GM19397 (cell line): ENCODE measurements at regions not wholly inside any gene's neighbourhood (a gene's known extent, or its start where the extent isn't known, plus 50 kb on each side); places are given as distances from the start of the nearest gene placed in this dataset.
"Not testable (repeated sequence)": the region's sequence is repeated elsewhere in the genome, so short reads cannot be mapped to it uniquely, and the experiment has no call there.

Source experiments
- ATAC-seq: cut with Tn5 transposase; IDR thresholded peaks from one replicate; pipeline ENCODE4 v1.9.1; 2021; ENCODE audit warnings: mild to moderate bottlenecking, moderate library complexity; ENCODE audit not compliant: unreplicated experiment

DNA sequence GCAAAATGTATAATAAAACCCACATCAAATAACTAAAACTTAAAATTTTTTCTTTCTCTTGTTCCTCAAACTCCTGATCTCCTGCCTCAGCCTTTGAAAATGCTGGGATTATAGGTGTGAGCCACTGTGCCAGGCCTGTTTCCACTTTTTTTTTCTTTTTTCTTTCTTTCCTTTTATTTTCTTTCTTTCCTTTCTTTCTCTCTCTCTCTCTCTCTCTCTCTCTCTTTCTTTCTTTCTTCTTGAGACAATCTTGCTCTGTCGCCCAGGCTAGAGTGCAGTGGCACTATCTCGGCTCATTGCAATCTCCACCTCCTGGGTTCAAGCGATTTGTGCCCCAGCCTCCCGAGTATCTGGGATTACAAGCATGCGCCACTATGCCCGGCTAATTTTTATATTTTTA, 164.6 kb downstream of the OR2B2 start:
- ATAC-seq = no peak

DNA sequence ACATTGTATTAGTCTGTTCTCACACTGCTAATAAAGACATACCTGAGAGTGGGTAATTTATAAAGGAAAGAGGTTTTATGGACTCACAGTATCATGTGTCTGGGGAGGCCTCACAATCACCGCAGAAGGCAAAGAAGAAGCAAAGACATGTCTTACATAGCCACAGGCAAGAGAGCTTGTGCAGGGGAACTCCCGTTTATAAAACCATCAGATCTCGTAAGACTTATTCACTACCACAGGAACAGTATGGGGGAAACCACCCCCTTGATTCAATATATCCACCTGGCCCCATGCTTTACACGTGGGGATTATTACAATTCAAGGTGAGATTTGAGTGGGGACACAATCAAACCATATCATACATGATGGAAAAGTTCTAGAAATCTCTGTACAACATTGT, 165.3 kb downstream of the OR2B2 start:
- ATAC-seq = not testable (repeated sequence)

DNA sequence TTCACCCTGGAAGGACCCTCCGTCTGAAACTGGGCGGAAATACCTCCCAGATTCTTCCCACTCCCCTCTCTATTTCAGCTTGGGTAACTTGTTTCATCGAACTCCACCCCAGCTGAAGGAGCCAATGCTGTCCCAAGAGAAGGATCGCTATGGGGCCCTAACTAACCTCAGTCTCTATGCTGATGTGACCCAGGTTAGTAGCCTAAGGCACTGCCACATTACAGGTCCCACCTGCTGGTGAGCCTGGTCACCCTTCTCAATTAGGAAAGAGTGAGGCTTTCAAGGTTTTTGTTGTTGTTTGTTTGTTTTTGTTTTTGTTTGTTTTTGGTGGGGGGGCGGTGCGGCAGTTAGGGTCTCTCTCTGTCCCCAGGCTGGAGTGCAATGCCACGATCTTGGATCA, 168.4 kb downstream of the OR2B2 start:
- ATAC-seq = no peak

DNA sequence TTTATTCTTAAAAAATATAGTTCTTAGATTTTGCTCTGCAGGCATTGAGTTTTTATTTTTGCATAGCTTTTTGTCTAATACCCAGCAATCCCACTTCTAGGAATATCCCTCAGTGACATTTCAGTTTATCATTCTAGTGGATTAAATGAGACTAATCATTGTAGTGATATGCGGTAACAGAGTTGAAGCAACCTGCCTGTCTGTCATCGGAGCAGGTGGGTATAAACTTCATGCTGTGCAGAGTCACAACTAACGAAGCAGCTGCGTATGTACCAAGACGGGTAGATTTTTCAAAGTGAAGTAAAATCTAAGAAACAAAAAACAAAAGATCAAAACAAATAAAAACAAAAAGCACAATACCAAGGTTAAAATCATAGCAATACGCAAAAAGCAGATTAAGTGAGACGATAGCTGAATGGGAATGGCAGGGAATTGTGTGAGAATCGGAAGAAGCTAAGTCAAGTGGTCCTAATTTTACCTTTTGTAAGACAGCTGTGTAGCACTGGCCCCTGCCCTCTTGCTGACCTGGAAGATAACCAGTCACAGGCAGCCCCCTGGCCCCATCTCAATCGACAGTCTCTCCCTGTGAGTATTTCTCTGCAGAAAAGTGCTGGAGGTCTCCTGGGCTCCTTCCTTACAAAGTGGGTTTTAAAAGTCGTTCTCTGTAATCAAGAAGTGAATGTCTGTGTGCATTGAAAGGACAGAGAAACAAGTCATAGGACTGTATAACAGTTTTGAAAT, 169.2 kb downstream of the OR2B2 start:
- ATAC-seq = no peak

DNA sequence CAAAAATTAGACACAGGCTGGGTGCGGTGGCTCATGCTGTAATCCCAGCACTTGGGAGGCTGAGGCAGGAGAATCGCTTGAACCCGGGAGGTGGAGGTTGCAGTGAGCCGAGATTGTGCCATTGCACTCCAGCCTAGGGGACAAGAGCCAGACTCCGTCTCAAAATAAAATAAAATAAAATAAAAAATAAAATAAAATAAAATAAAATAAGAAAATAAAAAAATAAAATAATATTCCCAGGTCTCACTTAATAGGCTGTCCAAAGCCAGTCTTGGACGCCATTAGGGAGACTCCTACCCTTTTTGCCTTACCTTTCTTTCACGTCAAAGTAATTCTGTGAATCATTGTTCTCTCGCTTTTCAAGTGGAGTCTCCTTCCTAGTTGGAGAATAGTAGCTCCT, 172.3 kb downstream of the OR2B2 start:
- ATAC-seq = not testable (repeated sequence)

DNA sequence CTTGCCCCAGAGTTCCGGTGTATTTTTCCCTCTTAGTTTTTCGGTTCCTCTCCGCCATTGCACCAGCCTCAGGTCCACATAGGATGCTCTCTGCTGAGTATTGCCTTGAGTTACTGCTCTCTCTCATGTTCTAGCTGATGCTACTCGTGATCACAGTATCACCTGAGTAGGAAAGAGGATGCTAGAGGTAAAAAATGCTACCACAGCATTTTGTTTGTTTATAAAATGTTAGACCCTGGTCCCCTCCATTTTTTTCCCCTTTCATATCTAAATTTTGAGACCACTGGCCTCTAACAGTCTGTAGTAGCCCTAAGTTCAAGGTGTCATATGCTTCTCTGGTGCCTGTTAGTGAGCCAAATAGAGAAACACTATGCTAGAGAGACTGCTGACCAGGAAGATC, 175.5 kb downstream of the OR2B2 start:
- no peak for ATAC-seq

DNA sequence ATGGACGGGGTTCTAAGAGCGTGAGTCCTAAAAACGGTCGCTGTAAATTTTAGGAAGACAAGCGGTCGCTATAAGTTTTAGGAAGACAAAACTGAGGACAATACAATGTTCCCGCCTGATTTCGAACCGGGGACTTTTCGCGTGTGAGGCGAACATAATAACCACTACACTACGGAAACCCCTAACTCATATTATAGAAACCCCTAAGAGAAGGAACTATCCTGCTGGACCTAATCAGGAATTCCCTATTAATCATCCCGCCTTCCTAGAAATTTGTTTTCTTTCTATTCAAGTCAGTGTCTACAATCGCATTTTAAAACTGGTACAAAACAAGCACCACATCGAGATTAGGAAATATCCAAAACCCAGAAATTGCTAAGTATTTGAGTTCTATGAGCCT, 183.8 kb downstream of the OR2B2 start:
- ATAC-seq = no peak

DNA sequence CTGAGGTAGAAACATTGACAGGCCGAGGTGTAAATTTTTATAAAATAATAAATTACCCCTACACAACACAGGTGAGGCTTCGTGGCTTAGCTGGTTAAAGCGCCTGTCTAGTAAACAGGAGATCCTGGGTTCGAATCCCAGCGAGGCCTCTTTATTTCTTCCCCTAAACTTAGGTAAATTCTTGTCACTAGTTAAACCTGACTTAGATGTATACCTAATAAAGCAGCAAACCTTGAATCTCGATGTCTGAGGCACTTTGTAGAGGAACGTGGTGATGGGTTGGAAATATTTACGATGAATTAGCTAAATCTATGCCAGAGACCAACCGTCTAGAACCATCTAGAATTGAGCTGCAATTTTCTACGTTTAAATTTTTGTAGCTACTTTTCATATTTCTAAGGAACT, 185.6 kb downstream of the OR2B2 start:
- ATAC-seq = no peak

DNA sequence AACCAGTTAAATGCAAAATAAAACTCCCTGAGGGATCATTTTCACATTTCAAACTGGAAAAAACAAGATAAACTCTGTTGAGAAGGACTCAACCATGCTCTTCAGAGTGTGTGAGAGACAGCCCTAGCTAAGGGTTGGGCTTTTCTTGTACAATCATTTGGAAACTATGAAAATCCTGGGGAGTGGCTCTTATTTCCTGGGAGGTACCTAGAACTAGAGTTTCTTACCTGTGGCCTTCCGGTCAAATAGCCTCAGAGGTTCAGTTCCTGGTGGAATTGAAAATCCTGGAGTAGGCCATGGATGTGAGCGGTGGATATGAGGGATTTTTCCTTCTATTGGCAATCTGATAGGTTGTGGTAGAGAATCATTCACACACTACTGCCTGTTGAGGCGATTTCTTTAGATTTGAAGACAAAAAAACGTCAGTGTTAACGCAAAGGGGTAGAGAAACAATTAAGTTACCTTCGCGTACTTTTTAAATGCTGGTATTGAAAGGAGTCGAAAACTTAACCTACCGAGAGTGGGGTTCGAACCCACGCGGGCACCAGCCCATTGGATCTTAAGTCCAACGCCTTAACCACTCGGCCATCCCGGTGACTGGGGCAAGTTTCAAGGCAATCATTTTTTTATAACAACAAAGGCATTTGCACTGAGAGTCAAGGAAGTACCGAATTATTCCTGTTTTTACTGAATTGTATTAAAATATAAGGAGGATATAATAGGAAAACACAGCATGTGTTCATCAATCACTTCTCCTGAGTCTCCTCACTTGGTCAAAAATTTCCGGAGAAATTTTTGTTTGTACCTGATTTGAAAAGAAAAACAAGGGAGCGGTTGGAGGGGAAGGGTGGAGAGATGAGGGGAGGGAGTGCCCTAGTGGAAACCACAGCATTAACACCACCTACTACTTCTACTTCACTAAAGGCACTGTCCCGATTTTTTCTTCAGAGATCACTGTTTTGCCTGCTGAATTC, 191.3 kb downstream of the OR2B2 start:
- ATAC-seq = no peak

DNA sequence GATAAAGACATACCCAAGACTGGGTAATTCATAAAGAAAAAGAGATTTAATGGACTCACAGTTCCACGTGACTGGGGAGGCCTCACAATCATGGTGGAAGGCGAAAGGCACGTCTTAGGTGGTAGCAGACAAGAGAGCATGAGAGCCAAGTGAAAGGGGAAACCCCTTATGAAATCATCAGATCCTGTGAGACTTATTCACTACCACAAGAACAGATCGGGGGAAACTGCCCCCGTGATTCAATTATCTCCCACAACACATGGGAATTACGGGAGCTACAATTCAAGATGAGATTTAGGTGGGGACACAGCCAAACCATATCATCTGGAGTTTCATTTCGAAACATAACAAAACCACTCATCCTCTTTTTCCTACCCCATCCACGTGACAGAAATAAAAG, 193.2 kb downstream of the OR2B2 start:
- ATAC-seq = not testable (repeated sequence)

DNA sequence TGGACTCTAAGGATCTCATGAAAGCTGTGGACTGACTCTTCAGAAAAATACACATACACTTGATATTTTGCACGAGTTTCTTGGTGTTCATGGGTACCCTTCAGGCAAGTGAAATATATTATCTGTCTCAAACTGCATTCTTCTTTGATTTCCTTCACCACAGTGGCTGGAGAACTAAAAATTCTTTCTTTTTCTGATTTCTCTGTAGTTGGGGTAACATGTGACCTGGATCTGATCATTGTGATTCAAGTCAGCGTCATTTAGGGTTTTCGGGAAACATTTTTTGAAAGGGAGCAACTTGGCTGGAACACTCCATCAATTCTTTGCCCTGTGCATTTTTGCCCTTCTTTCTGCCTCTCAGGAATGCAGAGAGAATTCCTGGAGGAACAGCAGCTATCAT, 205.8 kb downstream of the OR2B2 start:
- ATAC-seq = no peak

DNA sequence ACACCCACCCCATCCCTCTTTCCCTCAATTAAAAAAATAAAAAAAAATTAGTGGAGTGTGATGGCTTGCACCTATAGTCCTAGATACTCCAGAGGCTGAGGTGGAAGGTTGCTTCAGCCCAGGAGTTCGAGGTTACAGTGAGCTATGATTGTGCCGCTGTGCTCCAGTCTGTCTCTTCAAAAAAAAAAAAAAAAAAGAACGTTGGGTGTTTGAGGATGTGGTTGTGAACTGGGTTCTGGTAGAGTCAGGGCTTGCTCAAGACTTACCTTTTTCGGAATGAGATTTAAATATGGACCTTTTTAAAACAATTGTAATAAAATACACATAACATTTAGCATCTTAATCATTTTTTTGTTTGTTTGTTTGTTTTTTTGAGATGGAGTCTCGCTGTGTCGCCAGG, 211.9 kb downstream of the OR2B2 start:
- ATAC-seq = no peak

DNA sequence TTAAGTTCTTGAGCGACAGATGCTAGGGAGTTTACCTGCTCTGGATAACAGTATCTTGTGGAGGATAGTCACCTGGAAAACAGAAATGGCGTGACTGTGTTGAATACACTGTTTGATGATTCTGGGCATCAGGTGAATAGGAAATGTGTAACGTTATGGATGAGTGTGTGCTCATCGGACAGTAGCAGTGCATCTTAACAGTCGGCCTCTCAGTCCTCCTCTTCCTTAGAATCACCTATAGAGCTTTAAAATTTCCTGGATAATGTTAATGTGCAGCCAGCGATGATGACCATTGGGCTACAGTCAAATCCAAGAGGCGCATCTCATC, 217.7 kb downstream of the OR2B2 start:
- no peak for ATAC-seq

DNA sequence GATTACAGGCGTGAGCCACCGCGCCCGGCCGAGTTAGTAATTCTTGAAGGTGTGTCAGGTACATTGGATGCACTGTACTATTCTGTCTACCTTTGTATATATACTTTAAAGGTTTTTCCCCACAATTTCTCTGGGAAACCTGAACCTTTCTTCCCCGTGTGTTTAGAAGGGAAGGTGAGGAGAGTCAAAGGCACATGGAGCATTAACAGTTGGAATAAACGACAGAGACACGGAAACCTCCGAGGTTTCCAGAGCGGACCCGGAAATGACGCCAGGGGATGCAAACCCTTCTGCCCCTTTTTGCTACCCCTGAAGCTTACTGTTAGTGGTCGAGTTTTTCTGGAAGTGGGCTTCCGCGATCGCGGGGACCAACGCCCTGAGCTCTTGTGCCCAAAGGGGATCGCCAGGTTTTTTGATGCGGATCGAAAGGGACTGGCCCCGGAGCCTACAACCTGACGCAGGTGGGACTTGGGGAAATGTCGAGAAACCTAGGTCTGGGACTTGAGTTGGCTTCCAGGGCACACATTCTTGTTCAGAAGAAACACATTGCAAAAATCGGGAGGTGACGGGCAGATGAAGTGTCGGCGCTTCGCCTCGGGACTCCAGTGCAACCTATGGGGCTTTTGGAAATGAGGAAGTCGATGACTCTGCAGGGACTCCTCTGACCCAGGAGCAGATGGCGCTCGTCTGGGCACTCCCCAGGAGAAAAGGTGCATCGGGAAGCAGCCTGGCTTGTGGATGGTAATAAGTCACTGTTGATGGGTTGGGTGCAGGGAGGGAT, 218.2 kb downstream of the OR2B2 start:
- peak; percentile 47 for ATAC-seq

DNA sequence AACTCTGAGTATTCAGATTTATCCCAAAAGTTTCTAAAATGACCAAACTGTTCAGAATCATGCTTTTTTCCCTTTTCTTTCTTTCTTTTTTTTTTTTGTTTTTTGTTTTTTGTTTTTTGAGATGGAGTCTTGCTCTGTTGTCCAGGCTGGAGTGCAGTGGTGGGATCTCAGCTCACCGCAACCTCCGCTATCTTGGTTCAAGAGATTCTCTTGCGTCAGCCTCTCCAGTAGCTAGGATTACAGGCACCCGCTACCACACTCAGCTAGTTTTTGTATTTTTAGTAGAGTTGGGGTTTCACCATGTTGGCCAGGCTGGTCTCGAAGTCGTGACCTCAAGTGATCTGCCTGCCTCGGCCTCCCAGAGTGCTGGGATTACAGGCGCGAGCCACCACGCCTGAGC, 219.2 kb upstream of the ZNF184 start:
- ATAC-seq = not testable (repeated sequence)

DNA sequence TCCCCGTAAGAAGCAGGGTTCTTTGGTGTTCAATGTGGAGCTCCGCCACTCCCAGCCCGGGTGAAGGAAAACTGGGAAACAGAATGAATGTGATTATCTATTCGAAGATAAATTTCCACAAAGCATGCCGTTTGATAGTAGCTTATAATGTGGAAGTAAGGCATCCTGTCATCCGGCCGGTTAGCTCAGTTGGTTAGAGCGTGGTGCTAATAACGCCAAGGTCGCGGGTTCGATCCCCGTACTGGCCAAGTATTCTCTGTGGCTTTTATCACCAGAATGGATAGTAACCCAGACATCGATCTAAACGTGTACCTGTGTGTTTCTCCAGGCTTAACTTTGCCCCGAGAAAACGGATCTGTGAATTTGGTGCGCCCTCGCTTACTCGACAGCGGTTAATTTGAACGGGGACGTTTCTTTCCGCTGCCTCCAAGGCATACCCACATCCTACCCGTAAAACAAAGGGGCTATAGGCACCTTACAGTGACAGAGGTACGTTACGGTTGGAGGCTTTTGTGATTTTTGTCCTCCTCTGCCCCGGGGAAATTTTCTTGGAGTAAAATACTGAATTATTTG, 215.2 kb upstream of the ZNF184 start:
- ATAC-seq = peak; percentile 61

DNA sequence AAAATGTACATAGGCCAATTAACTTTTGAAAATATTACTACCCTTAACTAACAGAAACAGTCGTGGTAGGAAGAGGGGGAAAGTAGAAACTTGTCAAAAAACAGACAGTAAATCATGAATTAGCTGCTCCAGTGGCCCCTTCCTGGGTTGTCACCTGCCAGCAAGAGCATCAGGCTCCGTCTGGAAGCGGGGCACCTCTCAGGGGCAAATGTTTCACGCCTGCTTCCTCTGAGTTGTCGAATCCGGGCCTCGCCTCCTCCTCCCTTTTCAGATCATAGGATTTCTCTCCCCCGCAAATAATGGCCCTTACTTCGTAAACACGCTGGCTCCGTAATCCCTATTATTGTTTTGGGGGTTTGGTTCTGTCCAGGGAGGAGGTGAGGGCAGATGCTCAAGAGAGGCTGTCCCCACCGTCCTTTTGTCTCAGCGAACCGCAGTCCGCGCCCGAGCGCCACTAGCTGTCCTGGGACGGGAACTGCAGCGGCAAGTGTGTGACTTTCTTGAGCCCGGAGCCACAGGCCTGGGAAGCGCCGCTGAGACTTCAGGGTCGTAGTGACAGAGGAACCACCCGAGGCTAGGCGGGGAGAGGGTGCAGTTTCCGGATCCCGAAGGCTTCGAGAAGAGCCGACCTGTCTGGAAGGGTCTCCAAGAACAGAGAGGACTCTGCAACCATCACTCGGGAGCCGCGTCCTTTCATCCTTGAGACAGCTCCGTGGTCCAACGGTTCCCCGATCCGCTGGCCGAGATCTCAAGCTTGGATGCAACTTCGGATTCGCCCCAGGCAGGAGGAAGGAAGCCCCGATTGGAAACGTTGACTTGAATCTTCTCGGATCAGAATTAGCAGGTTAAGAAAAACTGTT, 214.5 kb upstream of the ZNF184 start:
- peak; percentile 67 for ATAC-seq

DNA sequence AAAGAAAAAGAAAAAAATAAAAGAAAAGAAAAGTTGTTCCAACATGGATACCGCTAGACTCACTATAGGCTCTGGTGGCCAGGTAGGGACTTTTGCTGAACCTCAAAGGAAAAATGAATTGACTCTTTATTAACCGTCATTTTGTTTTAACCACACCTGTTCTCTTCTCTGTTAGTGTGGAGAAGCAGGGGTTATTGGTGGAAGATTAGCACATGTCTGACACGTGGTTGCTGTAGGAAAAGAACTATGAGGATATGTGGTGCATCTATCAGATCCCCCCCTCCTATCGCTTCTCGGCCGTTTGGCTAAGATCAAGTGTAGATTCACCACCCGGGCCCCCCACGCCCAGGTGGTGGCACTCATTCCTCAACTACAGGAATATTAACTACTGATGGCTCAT, 212.4 kb upstream of the ZNF184 start:
- ATAC-seq = no peak

DNA sequence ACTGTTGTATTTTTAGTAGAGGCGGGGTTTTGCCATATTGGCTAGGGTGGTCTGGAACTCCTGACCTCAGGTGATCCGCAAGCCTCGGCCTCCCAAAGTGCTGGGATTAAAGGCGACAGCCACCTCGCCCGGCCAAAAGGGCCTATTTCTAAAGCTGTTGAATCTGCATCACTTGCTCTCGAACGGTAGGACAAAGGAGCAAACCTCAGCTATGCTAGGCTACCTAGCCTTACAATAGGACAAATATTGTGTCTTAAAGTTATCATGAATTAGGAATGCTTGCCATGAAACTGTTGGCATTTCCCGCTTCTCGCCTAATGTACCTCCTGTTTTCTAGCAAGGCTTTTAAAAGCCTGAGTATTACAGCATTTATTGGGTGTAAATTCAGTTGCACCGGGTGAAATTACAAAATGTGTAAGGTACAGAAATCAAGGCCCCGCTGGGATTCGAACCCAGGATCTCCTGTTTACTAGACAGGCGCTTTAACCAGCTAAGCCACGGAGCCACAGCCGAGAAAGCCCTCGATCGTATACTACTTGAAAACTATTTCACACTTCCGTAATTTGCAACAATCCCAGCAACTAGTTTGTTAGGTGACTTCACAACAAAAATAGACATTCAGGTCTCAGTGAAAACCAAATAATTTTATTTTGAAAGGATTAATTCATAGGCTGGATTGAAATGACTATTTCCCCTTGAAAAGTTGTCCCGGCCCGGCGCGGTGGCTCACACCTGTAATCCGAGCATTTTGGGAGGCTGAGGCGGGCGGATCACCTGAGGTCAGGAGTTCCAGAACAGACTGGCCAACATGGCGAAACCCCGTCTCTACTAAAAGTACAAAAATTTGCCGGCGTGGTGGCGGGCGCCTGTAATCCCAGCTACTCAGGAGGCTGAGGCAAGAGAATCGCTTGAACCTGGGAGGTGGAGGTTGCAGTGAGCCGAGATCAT, 211.6 kb upstream of the ZNF184 start:
- no peak for ATAC-seq
